Spleen (tissue), 7 donors: ENCODE measurements at regions not wholly inside any gene's neighbourhood (a gene's known extent, or its start where the extent isn't known, plus 50 kb on each side); places are given as distances from the start of the nearest gene placed in this dataset.

Experiments used
- POLR2A ChIP-seq, 3 donors: fragments of 450-650 bp; IDR thresholded peaks; one replicate each; pipeline ENCODE4 v1.5.1; 2017; ENCODE audit warnings: antibody characterized with exemption in 3 of 3, mild to moderate bottlenecking in 1 of 3
- POLR2AphosphoS5 ChIP-seq, 3 donors: sonication (generic); formaldehyde crosslinking; IDR thresholded peaks; one replicate each; pipeline ENCODE4 v1.5.1; 2017; ENCODE audit warnings: antibody characterized with exemption in 3 of 3
- TF ChIP-seq, protein P1 (sequence below), 11 experiments: fragments of 200-600 bp in 7 of 11; fragments of 450-650 bp in 4 of 11; sonication (generic) in 4 of 11; IDR thresholded peaks in 8 of 11; conservative IDR thresholded peaks in 3 of 11; 1 replicate in 7 of 11; 2 replicates in 4 of 11; pipeline versions ENCODE4 v1.4.0 to v1.8.0; 2016 to 2021; ENCODE audit warnings: antibody characterized with exemption in 11 of 11, inconsistent platforms in 4 of 11, mild to moderate bottlenecking in 1 of 11
- donor health status: DM: no; HTN: no; CAD: no; lungs with moderate emphysema.
- donor health status: DM: no; HTN: no; CAD: no.
- donor health status: DM: no; HTN: no; CAD: no.

- TF ChIP-seq, protein P1, sequence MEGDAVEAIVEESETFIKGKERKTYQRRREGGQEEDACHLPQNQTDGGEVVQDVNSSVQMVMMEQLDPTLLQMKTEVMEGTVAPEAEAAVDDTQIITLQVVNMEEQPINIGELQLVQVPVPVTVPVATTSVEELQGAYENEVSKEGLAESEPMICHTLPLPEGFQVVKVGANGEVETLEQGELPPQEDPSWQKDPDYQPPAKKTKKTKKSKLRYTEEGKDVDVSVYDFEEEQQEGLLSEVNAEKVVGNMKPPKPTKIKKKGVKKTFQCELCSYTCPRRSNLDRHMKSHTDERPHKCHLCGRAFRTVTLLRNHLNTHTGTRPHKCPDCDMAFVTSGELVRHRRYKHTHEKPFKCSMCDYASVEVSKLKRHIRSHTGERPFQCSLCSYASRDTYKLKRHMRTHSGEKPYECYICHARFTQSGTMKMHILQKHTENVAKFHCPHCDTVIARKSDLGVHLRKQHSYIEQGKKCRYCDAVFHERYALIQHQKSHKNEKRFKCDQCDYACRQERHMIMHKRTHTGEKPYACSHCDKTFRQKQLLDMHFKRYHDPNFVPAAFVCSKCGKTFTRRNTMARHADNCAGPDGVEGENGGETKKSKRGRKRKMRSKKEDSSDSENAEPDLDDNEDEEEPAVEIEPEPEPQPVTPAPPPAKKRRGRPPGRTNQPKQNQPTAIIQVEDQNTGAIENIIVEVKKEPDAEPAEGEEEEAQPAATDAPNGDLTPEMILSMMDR (IDR thresholded peaks at IDR 0.05 in 8 of 11, conservative IDR thresholded peaks at IDR 0.05 in 3 of 11): no peak
- TF ChIP-seq POLR2AphosphoS5 (IDR thresholded peaks at IDR 0.05): no peak
- TF ChIP-seq POLR2A (IDR thresholded peaks at IDR 0.05): no peak
Measured at GRCh38 chr1:14027099-14027498, 327.1 kb downstream of the PRDM2 start.
